Vagina (tissue), 2 donors: ENCODE measurements at regions not wholly inside any gene's neighbourhood (a gene's known extent, or its start where the extent isn't known, plus 50 kb on each side); places are given as distances from the start of the nearest gene placed in this dataset.

Source experiments
- DNase-seq, 2 donors: peaks; one replicate each; pipeline ENCODE4 v3.0.0-alpha.2; 2017; ENCODE audit errors: extremely low spot score in 2 of 2
- H3K27ac ChIP-seq: fragments of 200-600 bp; sonication (generic); one replicate; pipeline ENCODE4 v1.5.1; 2019
- H3K27me3 ChIP-seq: fragments of 200-600 bp; sonication (generic); one replicate; pipeline ENCODE4 v1.5.1; 2019
- H3K36me3 ChIP-seq, 2 donors: fragments of 200-600 bp; sonication (generic); one replicate each; pipeline ENCODE4 v1.5.1; 2017 to 2019
- H3K4me1 ChIP-seq: fragments of 200-600 bp; sonication (generic); one replicate; pipeline ENCODE4 v1.5.1; 2019
- H3K4me3 ChIP-seq, 2 donors: fragments of 200-600 bp; sonication (generic); 1 replicate in 1 of 2; 2 replicates in 1 of 2; pipeline ENCODE4 v1.5.1; 2016 to 2019
- H3K9me3 ChIP-seq: fragments of 200-600 bp; sonication (generic); one replicate; pipeline ENCODE4 v1.5.1; 2019
- POLR2A ChIP-seq, 2 donors: fragments of 450-650 bp; IDR thresholded peaks; one replicate each; pipeline ENCODE4 v1.6.1; 2017; ENCODE audit warnings: antibody characterized with exemption in 2 of 2, mild to moderate bottlenecking in 2 of 2, moderate library complexity in 2 of 2
- POLR2AphosphoS5 ChIP-seq, 2 donors: sonication (generic); formaldehyde crosslinking; IDR thresholded peaks; one replicate each; pipeline ENCODE4 v1.9.0; 2017; ENCODE audit warnings: antibody characterized with exemption in 2 of 2, mild to moderate bottlenecking in 2 of 2, low read depth in 1 of 2; ENCODE audit not compliant: insufficient read depth in 1 of 2
- intact Hi-C: fragments of 100-400 bp; cut with DNase I; formaldehyde crosslinking; loops from one replicate; pipeline ENCODE4 v1.15.1; 2023
- TF ChIP-seq, protein P1 (sequence below), 3 experiments: fragments of 450-650 bp in 2 of 3; fragments of 200-600 bp in 1 of 3; sonication (generic) in 1 of 3; IDR thresholded peaks; one replicate each; pipeline ENCODE4 v1.5.1; 2017 to 2019; ENCODE audit warnings: antibody characterized with exemption in 3 of 3, mild to moderate bottlenecking in 2 of 3, moderate library complexity in 2 of 3

DNA sequence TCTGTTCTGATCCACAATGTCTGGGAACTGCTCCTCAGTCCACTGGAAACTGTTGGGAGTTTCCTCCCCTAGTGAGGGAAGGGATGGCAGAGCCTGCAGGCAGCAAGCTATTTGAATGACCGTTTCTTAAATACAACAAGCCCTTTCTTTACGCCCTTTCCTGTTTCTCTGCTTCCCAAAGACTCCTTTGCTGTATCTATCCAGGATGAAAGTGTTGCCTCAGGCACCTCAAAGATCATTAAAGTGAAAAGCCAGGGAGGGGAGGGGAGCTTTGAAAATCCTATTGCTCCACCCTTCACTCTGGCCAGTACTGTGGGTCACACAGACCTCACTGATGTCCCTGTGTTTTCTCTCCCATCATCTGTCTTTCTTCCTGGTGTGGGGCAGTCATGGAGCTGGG, 213.1 kb downstream of the RNF144B start:
- Histone ChIP-seq H3K4me1 (no peaks in the 10 kb centered on the region), H3K4me3 (no peak overlapping the region), H3K27me3 (no peaks in the 10 kb centered on the region), H3K27ac (no peak overlapping the region), H3K36me3 (no peaks in the 10 kb centered on the region), H3K9me3 (no peaks in the 10 kb centered on the region)
- intact Hi-C loops, result no loop called here
- TF ChIP-seq POLR2AphosphoS5 (IDR thresholded peaks at IDR 0.05; ENCODE audit: insufficient read depth in 1 of 2, low read depth in 1 of 2), result no peak
- TF ChIP-seq, protein P1, sequence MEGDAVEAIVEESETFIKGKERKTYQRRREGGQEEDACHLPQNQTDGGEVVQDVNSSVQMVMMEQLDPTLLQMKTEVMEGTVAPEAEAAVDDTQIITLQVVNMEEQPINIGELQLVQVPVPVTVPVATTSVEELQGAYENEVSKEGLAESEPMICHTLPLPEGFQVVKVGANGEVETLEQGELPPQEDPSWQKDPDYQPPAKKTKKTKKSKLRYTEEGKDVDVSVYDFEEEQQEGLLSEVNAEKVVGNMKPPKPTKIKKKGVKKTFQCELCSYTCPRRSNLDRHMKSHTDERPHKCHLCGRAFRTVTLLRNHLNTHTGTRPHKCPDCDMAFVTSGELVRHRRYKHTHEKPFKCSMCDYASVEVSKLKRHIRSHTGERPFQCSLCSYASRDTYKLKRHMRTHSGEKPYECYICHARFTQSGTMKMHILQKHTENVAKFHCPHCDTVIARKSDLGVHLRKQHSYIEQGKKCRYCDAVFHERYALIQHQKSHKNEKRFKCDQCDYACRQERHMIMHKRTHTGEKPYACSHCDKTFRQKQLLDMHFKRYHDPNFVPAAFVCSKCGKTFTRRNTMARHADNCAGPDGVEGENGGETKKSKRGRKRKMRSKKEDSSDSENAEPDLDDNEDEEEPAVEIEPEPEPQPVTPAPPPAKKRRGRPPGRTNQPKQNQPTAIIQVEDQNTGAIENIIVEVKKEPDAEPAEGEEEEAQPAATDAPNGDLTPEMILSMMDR (IDR thresholded peaks at IDR 0.05), result no peak
- TF ChIP-seq POLR2A (IDR thresholded peaks at IDR 0.05), result no peak
- no peak for DNase-seq

DNA sequence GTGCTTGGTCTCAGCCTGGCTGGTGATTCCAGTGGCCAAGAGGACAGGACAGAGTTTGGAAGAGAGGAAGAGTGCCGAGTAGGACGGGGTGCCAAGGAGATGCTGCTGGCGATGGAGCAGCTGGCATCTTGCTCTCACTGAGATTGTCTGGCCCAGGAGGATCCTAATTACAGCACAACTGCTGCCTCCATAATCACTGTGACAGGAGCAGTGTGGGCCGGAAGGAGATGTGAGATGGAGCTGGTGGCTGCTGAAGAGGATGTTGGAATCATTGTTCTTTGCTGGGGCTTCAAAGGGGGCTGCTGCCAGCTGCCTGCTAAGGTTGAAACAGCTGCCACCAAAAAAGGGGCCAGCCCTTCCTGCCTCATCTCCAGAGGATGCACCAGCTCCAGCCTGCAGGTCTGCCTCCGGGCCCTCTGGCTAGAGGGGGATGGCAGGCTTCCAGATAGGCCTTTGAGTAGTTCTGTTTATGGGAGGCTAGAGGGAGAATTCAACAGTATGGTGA, 214.4 kb downstream of the RNF144B start:
- Histone ChIP-seq H3K36me3 (no peaks in the 10 kb centered on the region), H3K4me1 (no peaks in the 10 kb centered on the region), H3K9me3 (no peaks in the 10 kb centered on the region), H3K27me3 (no peaks in the 10 kb centered on the region), H3K27ac (no peak overlapping the region), H3K4me3 (no peak overlapping the region)
- intact Hi-C loops, result no loop called here
- DNase-seq, result no peak
- TF ChIP-seq POLR2A (IDR thresholded peaks at IDR 0.05), result no peak
- no peak for TF ChIP-seq POLR2AphosphoS5 (IDR thresholded peaks at IDR 0.05; ENCODE audit: insufficient read depth in 1 of 2, low read depth in 1 of 2)
- TF ChIP-seq, protein P1 (IDR thresholded peaks at IDR 0.05), result no peak

DNA sequence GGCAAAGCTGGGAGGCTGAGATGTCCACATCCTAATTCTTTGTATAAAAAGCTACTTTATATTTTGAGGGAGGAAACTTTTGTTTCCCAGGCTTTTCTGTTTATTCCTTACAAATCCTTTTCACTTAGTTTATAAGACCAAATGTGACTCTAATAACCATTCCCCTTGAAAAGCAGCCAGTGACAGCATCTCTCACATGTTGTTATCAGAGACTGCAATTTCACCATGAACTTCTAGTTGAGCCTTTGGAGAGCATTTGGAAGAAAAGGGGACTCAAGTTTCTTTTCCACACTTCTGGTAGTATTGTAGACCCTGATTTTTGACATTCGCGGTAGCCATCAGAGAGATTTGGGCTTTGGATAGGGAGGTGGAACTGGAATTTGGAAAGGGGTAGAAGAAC, 215.8 kb downstream of the RNF144B start:
- intact Hi-C loops, result no loop called here
- Histone ChIP-seq H3K9me3 (no peaks in the 10 kb centered on the region), H3K4me3 (no peak overlapping the region), H3K27ac (no peak overlapping the region), H3K36me3 (no peaks in the 10 kb centered on the region), H3K27me3 (no peaks in the 10 kb centered on the region), H3K4me1 (no peaks in the 10 kb centered on the region)
- TF ChIP-seq POLR2AphosphoS5 (IDR thresholded peaks at IDR 0.05; ENCODE audit: insufficient read depth in 1 of 2, low read depth in 1 of 2) (no peak), POLR2A (IDR thresholded peaks at IDR 0.05) (no peak)
- TF ChIP-seq, protein P1 (IDR thresholded peaks at IDR 0.05), result no peak
- DNase-seq, result no peak

DNA sequence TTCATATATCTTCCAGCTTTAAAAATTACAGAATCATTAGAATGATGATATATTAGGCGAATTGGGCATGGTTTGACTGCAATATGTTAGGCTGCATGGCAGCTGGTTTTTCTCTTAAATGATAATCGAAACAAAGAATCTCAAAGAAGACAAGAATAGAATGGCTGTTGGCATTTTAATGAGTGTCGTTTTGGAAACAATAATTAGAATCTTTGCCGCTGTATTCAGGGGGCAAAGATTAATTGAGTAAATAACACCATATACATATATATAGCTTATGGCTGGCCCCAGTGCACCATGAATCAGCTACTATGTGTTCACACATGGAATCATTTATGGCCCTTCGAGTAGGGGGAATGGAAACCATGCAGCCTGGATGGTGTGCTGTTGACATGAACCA, 216.2 kb downstream of the RNF144B start:
- DNase-seq, result no peak
- intact Hi-C loops, result no loop called here
- Histone ChIP-seq H3K9me3 (no peaks in the 10 kb centered on the region), H3K27ac (no peak overlapping the region), H3K27me3 (no peaks in the 10 kb centered on the region), H3K4me3 (no peak overlapping the region), H3K36me3 (no peaks in the 10 kb centered on the region), H3K4me1 (no peaks in the 10 kb centered on the region)
- TF ChIP-seq POLR2AphosphoS5 (IDR thresholded peaks at IDR 0.05; ENCODE audit: insufficient read depth in 1 of 2, low read depth in 1 of 2), result no peak
- TF ChIP-seq, protein P1 (IDR thresholded peaks at IDR 0.05), result no peak
- TF ChIP-seq POLR2A (IDR thresholded peaks at IDR 0.05), result no peak

DNA sequence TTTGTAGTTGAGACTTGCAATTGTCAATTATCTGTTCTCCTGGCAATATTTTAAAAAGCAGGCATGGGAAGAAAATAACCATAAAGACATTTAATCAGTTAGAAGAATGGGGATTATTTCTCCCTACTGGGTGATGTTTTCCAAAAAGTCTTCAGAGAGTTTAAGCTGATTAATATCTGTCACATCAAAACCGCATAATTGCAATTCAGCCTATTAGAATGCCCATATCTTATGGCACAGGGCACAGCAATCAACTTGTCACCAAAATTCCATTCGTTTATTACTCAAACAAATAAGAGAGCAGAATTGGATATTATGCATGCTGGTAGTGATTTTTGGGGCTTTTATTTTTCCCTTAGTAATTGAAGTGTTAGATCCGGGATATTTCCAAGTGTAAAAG, 218.7 kb downstream of the RNF144B start:
- H3K4me1 ChIP-seq, result no peaks in the 10 kb centered on the region
- no peak overlapping the region for H3K27ac ChIP-seq
- no peak for TF ChIP-seq POLR2AphosphoS5 (IDR thresholded peaks at IDR 0.05; ENCODE audit: insufficient read depth in 1 of 2, low read depth in 1 of 2)
- no peak for TF ChIP-seq POLR2A (IDR thresholded peaks at IDR 0.05)
- TF ChIP-seq, protein P1 (IDR thresholded peaks at IDR 0.05), result no peak
- no peaks in the 10 kb centered on the region for H3K9me3 ChIP-seq
- no peak for DNase-seq
- no peaks in the 10 kb centered on the region for H3K36me3 ChIP-seq
- no peak overlapping the region for H3K4me3 ChIP-seq
- intact Hi-C loops, result no loop called here
- no peaks in the 10 kb centered on the region for H3K27me3 ChIP-seq
